ENCODE measurements at regions not wholly inside any gene's neighbourhood (a gene's known extent, or its start where the extent isn't known, plus 50 kb on each side); places are given as distances from the start of the nearest gene placed in this dataset.
"Not testable (repeated sequence)": the region's sequence is repeated elsewhere in the genome, so short reads cannot be mapped to it uniquely, and the experiment has no call there.

GRCh38 chr9:22840641-22841040 lies 394.0 kb downstream of the DMRTA1 start:
- intact Hi-C loops (cut with DNase I): no loop called here
- DNase-seq (ENCODE audit: extremely low spot score in 2 of 2): no peak
- Histone ChIP-seq H3K4me1 (no peaks in the 10 kb centered on the region), H3K4me3 (no peak overlapping the region), H3K36me3 (no peaks in the 10 kb centered on the region), H3K27me3 (no peaks in the 10 kb centered on the region), H3K27ac (no peak overlapping the region), H3K9me3 (no peaks in the 10 kb centered on the region)
- no peak for TF ChIP-seq POLR2A (IDR thresholded peaks at IDR 0.05)

GRCh38 chr9:22845243-22845642 lies 398.6 kb downstream of the DMRTA1 start:
- H3K4me3 ChIP-seq; H3K36me3 ChIP-seq; H3K9me3 ChIP-seq; intact Hi-C loops (cut with DNase I); H3K27ac ChIP-seq; H3K27me3 ChIP-seq; DNase-seq (ENCODE audit: extremely low spot score in 2 of 2); H3K4me1 ChIP-seq: not testable (repeated sequence)

GRCh38 chr9:22855980-22856379 lies 409.4 kb downstream of the DMRTA1 start:
- TF ChIP-seq POLR2A (IDR thresholded peaks at IDR 0.05) (no peak), CTCF (IDR thresholded peaks at IDR 0.05) (no peak)
- Histone ChIP-seq H3K27me3 (no peaks in the 10 kb centered on the region), H3K36me3 (no peaks in the 10 kb centered on the region), H3K4me1 (no peaks in the 10 kb centered on the region), H3K4me3 (no peak overlapping the region), H3K27ac (no peak overlapping the region), H3K9me3 (no peaks in the 10 kb centered on the region)
- intact Hi-C loops (cut with DNase I): no loop called here
- no peak for DNase-seq (ENCODE audit: extremely low spot score in 2 of 2)

GRCh38 chr9:22857316-22857715 lies 410.7 kb downstream of the DMRTA1 start:
- no peaks in the 10 kb centered on the region for H3K36me3 ChIP-seq
- no peak overlapping the region for H3K4me3 ChIP-seq
- intact Hi-C loops (cut with DNase I): no loop called here
- no peak overlapping the region for H3K27ac ChIP-seq
- no peaks in the 10 kb centered on the region for H3K9me3 ChIP-seq
- H3K4me1 ChIP-seq: no peaks in the 10 kb centered on the region
- no peaks in the 10 kb centered on the region for H3K27me3 ChIP-seq
- TF ChIP-seq POLR2AphosphoS5 (IDR thresholded peaks at IDR 0.05; ENCODE audit: insufficient read depth in 1 of 2, low read depth in 1 of 2) (no peak), POLR2A (IDR thresholded peaks at IDR 0.05) (no peak), CTCF (IDR thresholded peaks at IDR 0.05) (no peak)
- no peak for DNase-seq (ENCODE audit: extremely low spot score in 2 of 2)

- intact Hi-C loops (cut with DNase I): no loop called here
Measured at GRCh38 chr9:22863106-22863505, 416.5 kb downstream of the DMRTA1 start.

GRCh38 chr9:22863736-22864135 lies 417.1 kb downstream of the DMRTA1 start:
- no peaks in the 10 kb centered on the region for H3K36me3 ChIP-seq
- DNase-seq (ENCODE audit: extremely low spot score in 2 of 2): no peak
- no peaks in the 10 kb centered on the region for H3K9me3 ChIP-seq
- intact Hi-C loops (cut with DNase I): no loop called here
- no peaks in the 10 kb centered on the region for H3K4me1 ChIP-seq
- TF ChIP-seq CTCF (IDR thresholded peaks at IDR 0.05): no peak
- TF ChIP-seq POLR2AphosphoS5 (IDR thresholded peaks at IDR 0.05; ENCODE audit: insufficient read depth in 1 of 2, low read depth in 1 of 2): no peak
- no peak for TF ChIP-seq POLR2A (IDR thresholded peaks at IDR 0.05)
- H3K4me3 ChIP-seq: no peak overlapping the region
- no peak overlapping the region for H3K27ac ChIP-seq
- H3K27me3 ChIP-seq: no peaks in the 10 kb centered on the region

More at GRCh38 chr9:22863106-22863505, 416.5 kb downstream of the DMRTA1 start:
- no peak overlapping the region for H3K27ac ChIP-seq
- no peak for DNase-seq (ENCODE audit: extremely low spot score in 2 of 2)
- no peaks in the 10 kb centered on the region for H3K9me3 ChIP-seq
- H3K36me3 ChIP-seq: no peaks in the 10 kb centered on the region
- no peaks in the 10 kb centered on the region for H3K4me1 ChIP-seq
- no peaks in the 10 kb centered on the region for H3K27me3 ChIP-seq
- no peak overlapping the region for H3K4me3 ChIP-seq
- TF ChIP-seq CTCF (IDR thresholded peaks at IDR 0.05): no peak
- no peak for TF ChIP-seq POLR2A (IDR thresholded peaks at IDR 0.05)
- no peak for TF ChIP-seq POLR2AphosphoS5 (IDR thresholded peaks at IDR 0.05; ENCODE audit: insufficient read depth in 1 of 2, low read depth in 1 of 2)

Data from vagina (tissue), 2 donors.